Kidney (tissue), 13 donors: ENCODE measurements at regions not wholly inside any gene's neighbourhood (a gene's known extent, or its start where the extent isn't known, plus 50 kb on each side); places are given as distances from the start of the nearest gene placed in this dataset.
A peak's percentile ranks its signal among the peaks of the same experiment; 100 is the strongest.
"Not testable (repeated sequence)": the region's sequence is repeated elsewhere in the genome, so short reads cannot be mapped to it uniquely, and the experiment has no call there.

Experiments used
- DNase-seq, 5 donors: peaks; one replicate each; pipeline ENCODE4 v3.0.0-alpha.2; 2013 to 2020
- FAIRE-seq: peaks from 2 replicates; lab custom pipeline; 2012; peaks lifted over from hg19 to GRCh38; lab: Jason Lieb, UNC
- H3K27ac ChIP-seq, 2 donors: one replicate each; pipeline ENCODE4 v1.7.0; 2013; ENCODE audit warnings: low read depth in 2 of 2, low read length in 2 of 2, inconsistent platforms in 1 of 2
- H3K27me3 ChIP-seq: one replicate; pipeline ENCODE4 v1.7.1; 2013; ENCODE audit warnings: low read length, inconsistent platforms; ENCODE audit not compliant: control insufficient read depth, insufficient read depth
- H3K36me3 ChIP-seq, 3 donors: one replicate each; pipeline versions ENCODE4 v1.7.0 to v1.7.1; 2013; ENCODE audit warnings: low read length in 3 of 3, control low read depth in 1 of 3, inconsistent platforms in 1 of 3; ENCODE audit not compliant: insufficient read depth in 3 of 3, control insufficient read depth in 2 of 3
- H3K4me1 ChIP-seq, 3 donors: one replicate each; pipeline versions ENCODE4 v1.7.0 to v1.7.1; 2013; ENCODE audit warnings: low read length in 3 of 3, inconsistent platforms in 1 of 3, low read depth in 1 of 3; ENCODE audit not compliant: control insufficient read depth in 2 of 3, insufficient read depth in 2 of 3
- H3K4me3 ChIP-seq, 3 donors: one replicate each; pipeline versions ENCODE4 v1.7.0 to v1.8.1; 2013; ENCODE audit warnings: low read length in 3 of 3, control low read depth in 1 of 3, inconsistent platforms in 1 of 3
- H3K9ac ChIP-seq, 3 donors: one replicate each; pipeline versions ENCODE4 v1.7.0 to v1.7.1; 2013; ENCODE audit warnings: low read length in 3 of 3, control low read depth in 1 of 3, inconsistent platforms in 1 of 3
- H3K9me3 ChIP-seq, 3 donors: one replicate each; pipeline versions ENCODE4 v1.7.0 to v1.7.1; 2013; ENCODE audit warnings: low read length in 3 of 3, control low read depth in 1 of 3, inconsistent platforms in 1 of 3; ENCODE audit not compliant: control insufficient read depth in 2 of 3, insufficient read depth in 1 of 3
- intact Hi-C: fragments of 100-400 bp; cut with DNase I; formaldehyde crosslinking; loops from one replicate; pipeline ENCODE4 v1.11.1; 2022
- TF ChIP-seq, protein P1 (sequence below): IDR thresholded peaks from 3 replicates; pipeline ENCODE4 v1.5.1; 2012; ENCODE audit warnings: mild to moderate bottlenecking, moderate library complexity, borderline replicate concordance; ENCODE audit not compliant: insufficient read depth; ENCODE audit errors: extremely low read depth
- donor health status: control.
- donor health status: control.
- donor health status: control.
- donor health status: control.
- donor health status: control.
- donor health status: DM: yes; HTN: yes; CAD: no.
- donor health status: Normal renal cell carcinoma (clear cell type).

- no peak overlapping the region for H3K27ac ChIP-seq
- no peak overlapping the region for H3K4me3 ChIP-seq
- H3K9me3 ChIP-seq: no peaks in the 10 kb centered on the region
- H3K4me1 ChIP-seq: no peaks in the 10 kb centered on the region
- TF ChIP-seq, protein P1, sequence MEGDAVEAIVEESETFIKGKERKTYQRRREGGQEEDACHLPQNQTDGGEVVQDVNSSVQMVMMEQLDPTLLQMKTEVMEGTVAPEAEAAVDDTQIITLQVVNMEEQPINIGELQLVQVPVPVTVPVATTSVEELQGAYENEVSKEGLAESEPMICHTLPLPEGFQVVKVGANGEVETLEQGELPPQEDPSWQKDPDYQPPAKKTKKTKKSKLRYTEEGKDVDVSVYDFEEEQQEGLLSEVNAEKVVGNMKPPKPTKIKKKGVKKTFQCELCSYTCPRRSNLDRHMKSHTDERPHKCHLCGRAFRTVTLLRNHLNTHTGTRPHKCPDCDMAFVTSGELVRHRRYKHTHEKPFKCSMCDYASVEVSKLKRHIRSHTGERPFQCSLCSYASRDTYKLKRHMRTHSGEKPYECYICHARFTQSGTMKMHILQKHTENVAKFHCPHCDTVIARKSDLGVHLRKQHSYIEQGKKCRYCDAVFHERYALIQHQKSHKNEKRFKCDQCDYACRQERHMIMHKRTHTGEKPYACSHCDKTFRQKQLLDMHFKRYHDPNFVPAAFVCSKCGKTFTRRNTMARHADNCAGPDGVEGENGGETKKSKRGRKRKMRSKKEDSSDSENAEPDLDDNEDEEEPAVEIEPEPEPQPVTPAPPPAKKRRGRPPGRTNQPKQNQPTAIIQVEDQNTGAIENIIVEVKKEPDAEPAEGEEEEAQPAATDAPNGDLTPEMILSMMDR: no peak
- FAIRE-seq (no peak), DNase-seq (no peak)
- H3K36me3 ChIP-seq: no peaks in the 10 kb centered on the region
- no peak overlapping the region for H3K9ac ChIP-seq
- intact Hi-C loops: no loop called here
- H3K27me3 ChIP-seq: no peaks in the 10 kb centered on the region
Observed at GRCh38 chr14:106141242-106142220, 615.1 kb downstream of the TMEM121 start.

- H3K9ac ChIP-seq, H3K27me3 ChIP-seq, intact Hi-C loops, H3K4me3 ChIP-seq, H3K4me1 ChIP-seq, H3K9me3 ChIP-seq, FAIRE-seq, H3K36me3 ChIP-seq, H3K27ac ChIP-seq, DNase-seq: not testable (repeated sequence)
Observed at GRCh38 chr14:106145731-106146130, 619.3 kb downstream of the TMEM121 start.

GRCh38 chr14:106153362-106153955 is 627.1 kb downstream of the TMEM121 start:
- H3K36me3 ChIP-seq, intact Hi-C loops, H3K9ac ChIP-seq, H3K27me3 ChIP-seq, H3K4me3 ChIP-seq, H3K9me3 ChIP-seq, H3K4me1 ChIP-seq, FAIRE-seq, H3K27ac ChIP-seq: not testable (repeated sequence)
- DNase-seq: peak in 2 of 5 donors; percentile 42 to 82
- TF ChIP-seq, protein P1: peak; percentile 72

DNA sequence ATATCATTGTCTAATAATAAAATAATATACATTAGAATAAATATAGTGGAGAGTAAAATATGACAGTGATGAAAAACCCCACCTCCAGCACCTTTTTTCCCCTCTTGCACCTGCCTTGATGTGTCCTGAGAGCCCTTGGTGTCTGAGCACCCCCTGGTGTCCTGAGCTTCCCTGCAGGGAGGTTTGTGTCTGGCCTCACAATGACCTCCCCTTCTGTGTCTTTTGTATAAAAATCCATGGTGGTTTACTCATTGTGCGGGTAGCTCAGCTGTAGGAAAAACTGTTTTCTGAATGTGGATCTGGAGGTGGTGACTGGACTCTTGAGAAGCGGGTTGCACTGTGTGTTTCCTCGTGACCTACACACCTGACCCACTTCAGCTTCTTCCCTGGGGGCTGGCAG is 636.9 kb downstream of the TMEM121 start:
- Histone ChIP-seq H3K36me3 (no peaks in the 10 kb centered on the region), H3K4me1 (no peaks in the 10 kb centered on the region), H3K9me3 (no peaks in the 10 kb centered on the region), H3K27ac (no peak overlapping the region), H3K27me3 (no peaks in the 10 kb centered on the region), H3K4me3 (no peak overlapping the region), H3K9ac (no peak overlapping the region)
- no peak for FAIRE-seq
- no peak for DNase-seq
- TF ChIP-seq, protein P1: no peak
- intact Hi-C loops: no loop called here

DNA sequence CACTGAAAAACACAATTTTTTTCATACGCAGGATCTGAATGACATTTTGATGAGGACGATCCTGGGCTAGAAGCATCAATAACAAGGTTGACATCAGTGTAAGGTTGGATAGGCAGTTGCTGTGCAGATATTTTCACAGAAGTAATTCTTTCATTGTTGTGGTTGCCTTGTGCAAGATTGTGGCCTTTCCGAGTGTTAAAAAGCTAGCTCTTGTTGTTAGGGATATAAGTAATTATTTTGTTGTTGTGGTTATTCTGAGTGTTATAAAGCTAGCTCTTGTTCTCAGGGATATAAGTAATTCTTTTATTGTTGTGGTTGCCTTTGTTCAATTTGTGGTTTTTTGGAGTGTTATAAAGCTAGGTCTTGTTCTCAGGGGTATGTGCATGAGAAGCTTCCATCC is 637.4 kb downstream of the TMEM121 start:
- H3K27ac ChIP-seq, H3K4me1 ChIP-seq, FAIRE-seq, H3K27me3 ChIP-seq, H3K4me3 ChIP-seq, intact Hi-C loops, H3K36me3 ChIP-seq, H3K9ac ChIP-seq, DNase-seq, H3K9me3 ChIP-seq: not testable (repeated sequence)
